ENCODE measurements at regions not wholly inside any gene's neighbourhood (a gene's known extent, or its start where the extent isn't known, plus 50 kb on each side); places are given as distances from the start of the nearest gene placed in this dataset.

DNA sequence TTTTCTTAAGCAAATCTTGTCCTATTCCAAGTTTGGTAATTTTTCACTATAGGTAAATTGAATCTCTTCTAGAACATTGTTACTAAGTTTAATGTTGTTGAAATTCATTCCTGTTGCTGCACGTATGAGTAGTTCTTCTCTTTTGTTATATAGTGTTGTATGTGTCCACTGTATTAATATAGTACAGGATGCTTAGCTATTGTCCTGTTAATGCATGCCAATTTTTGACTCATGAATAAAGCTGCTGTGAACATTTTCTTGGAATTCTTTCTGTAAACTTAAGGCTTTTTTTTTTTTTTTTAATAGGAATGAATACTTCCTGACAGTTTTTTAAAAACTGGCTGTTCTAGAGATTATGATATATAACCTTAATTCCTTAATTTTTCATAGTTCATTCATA lies 326.9 kb downstream of the SLC4A3 start:
- H3K27ac ChIP-seq (ENCODE audit: low read depth, low read length): no peak overlapping the region
- no peaks in the 10 kb centered on the region for H3K36me3 ChIP-seq (ENCODE audit: control insufficient read depth in 5 of 5, insufficient read depth in 5 of 5, low read length in 5 of 5)
- no peaks in the 10 kb centered on the region for H3K27me3 ChIP-seq (ENCODE audit: control insufficient read depth in 5 of 5, insufficient read depth in 4 of 5, low read length in 5 of 5)
- H3K9ac ChIP-seq (ENCODE audit: low read length in 5 of 5): no peak overlapping the region
- no peaks in the 10 kb centered on the region for H3K4me1 ChIP-seq (ENCODE audit: control insufficient read depth in 5 of 5, insufficient read depth in 5 of 5, low read length in 5 of 5)
- H3K4me3 ChIP-seq (ENCODE audit: low read depth in 1 of 5, low read length in 5 of 5): no peak overlapping the region
- H3K9me3 ChIP-seq (ENCODE audit: control insufficient read depth in 5 of 5, low read length in 5 of 5): peaks cover 2 to 17% (median 10%) of the 10 kb centered on the region in 5 donors

DNA sequence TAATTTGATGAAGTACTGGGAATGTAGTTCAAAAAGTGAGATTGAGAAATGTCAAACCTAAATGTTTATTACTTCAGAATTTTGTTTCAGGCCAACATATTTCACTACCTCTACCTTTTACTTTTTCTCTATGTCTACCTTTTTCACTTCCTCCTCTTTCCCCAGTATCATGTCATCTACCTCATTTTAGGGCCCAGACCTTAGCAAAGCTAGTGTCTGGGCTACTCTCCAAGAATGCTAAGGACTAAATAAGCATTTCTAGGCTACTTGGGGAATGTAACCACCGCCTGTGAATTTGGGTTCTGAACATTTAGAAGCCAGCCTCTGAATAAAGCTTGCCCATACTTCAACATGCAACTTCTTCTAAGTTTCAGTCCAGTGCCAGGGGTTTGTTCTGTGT lies 330.4 kb downstream of the SLC4A3 start:
- H3K27me3 ChIP-seq (ENCODE audit: control insufficient read depth in 5 of 5, insufficient read depth in 4 of 5, low read length in 5 of 5): no peaks in the 10 kb centered on the region
- no peaks in the 10 kb centered on the region for H3K4me1 ChIP-seq (ENCODE audit: control insufficient read depth in 5 of 5, insufficient read depth in 5 of 5, low read length in 5 of 5)
- H3K9ac ChIP-seq (ENCODE audit: low read length in 5 of 5): no peak overlapping the region
- H3K27ac ChIP-seq (ENCODE audit: low read depth, low read length): no peak overlapping the region
- H3K9me3 ChIP-seq (ENCODE audit: control insufficient read depth in 5 of 5, low read length in 5 of 5): peaks cover 2 to 17% (median 10%) of the 10 kb centered on the region in 5 donors
- no peaks in the 10 kb centered on the region for H3K36me3 ChIP-seq (ENCODE audit: control insufficient read depth in 5 of 5, insufficient read depth in 5 of 5, low read length in 5 of 5)
- H3K4me3 ChIP-seq (ENCODE audit: low read depth in 1 of 5, low read length in 5 of 5): no peak overlapping the region

GRCh38 chr2:219958941-219959340 lies 331.5 kb downstream of the SLC4A3 start:
- peaks cover 2 to 17% (median 10%) of the 10 kb centered on the region in 5 donors for H3K9me3 ChIP-seq (ENCODE audit: control insufficient read depth in 5 of 5, low read length in 5 of 5)
- no peaks in the 10 kb centered on the region for H3K36me3 ChIP-seq (ENCODE audit: control insufficient read depth in 5 of 5, insufficient read depth in 5 of 5, low read length in 5 of 5)
- H3K27me3 ChIP-seq (ENCODE audit: control insufficient read depth in 5 of 5, insufficient read depth in 4 of 5, low read length in 5 of 5): no peaks in the 10 kb centered on the region
- H3K27ac ChIP-seq (ENCODE audit: low read depth, low read length): no peak overlapping the region
- no peak overlapping the region for H3K9ac ChIP-seq (ENCODE audit: low read length in 5 of 5)
- no peak overlapping the region for H3K4me3 ChIP-seq (ENCODE audit: low read depth in 1 of 5, low read length in 5 of 5)
- no peaks in the 10 kb centered on the region for H3K4me1 ChIP-seq (ENCODE audit: control insufficient read depth in 5 of 5, insufficient read depth in 5 of 5, low read length in 5 of 5)

- H3K4me1 ChIP-seq (ENCODE audit: control insufficient read depth in 5 of 5, insufficient read depth in 5 of 5, low read length in 5 of 5): no peaks in the 10 kb centered on the region
- peaks cover 2 to 17% (median 10%) of the 10 kb centered on the region in 5 donors for H3K9me3 ChIP-seq (ENCODE audit: control insufficient read depth in 5 of 5, low read length in 5 of 5)
- H3K27me3 ChIP-seq (ENCODE audit: control insufficient read depth in 5 of 5, insufficient read depth in 4 of 5, low read length in 5 of 5): no peaks in the 10 kb centered on the region
- H3K36me3 ChIP-seq (ENCODE audit: control insufficient read depth in 5 of 5, insufficient read depth in 5 of 5, low read length in 5 of 5): no peaks in the 10 kb centered on the region
- H3K27ac ChIP-seq (ENCODE audit: low read depth, low read length): no peak overlapping the region
- no peak overlapping the region for H3K4me3 ChIP-seq (ENCODE audit: low read depth in 1 of 5, low read length in 5 of 5)
- H3K9ac ChIP-seq (ENCODE audit: low read length in 5 of 5): no peak overlapping the region
These were observed 332.0 kb downstream of the SLC4A3 start for GRCh38 chr2:219959471-219959870.

DNA sequence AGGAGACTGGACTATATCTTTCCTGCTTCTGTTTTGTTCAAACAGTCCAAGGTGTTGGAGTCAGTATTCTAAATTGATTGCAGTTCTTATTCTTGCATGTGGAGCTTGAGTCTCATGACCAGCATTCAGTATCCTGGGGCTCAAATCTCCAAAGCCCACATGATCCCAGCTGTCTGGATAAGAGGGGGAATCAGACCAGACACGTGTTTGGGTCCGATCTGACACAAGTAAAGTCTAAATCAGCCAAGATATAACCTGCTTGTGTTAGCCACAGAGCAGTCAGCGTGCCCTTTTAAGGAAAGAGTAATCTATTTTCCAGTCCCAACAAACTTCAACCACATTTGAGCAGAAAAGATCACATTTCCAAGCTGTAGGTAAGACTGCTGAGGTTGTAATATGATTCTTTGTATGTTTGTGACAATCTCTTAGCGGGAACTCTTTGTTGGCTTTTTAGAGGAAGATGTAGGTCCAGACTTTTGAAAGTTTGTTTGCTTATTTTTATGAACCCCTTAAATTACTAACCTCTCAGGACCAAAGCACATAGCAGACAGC lies 334.6 kb downstream of the SLC4A3 start:
- Histone ChIP-seq H3K9ac (ENCODE audit: low read length in 5 of 5) (no peak overlapping the region), H3K27ac (ENCODE audit: low read depth, low read length) (no peak overlapping the region), H3K9me3 (ENCODE audit: control insufficient read depth in 5 of 5, low read length in 5 of 5) (peaks cover 0 to 8% (median 4%) of the 10 kb centered on the region in 5 donors), H3K36me3 (ENCODE audit: control insufficient read depth in 5 of 5, insufficient read depth in 5 of 5, low read length in 5 of 5) (no peaks in the 10 kb centered on the region), H3K27me3 (ENCODE audit: control insufficient read depth in 5 of 5, insufficient read depth in 4 of 5, low read length in 5 of 5) (no peaks in the 10 kb centered on the region), H3K4me3 (ENCODE audit: low read depth in 1 of 5, low read length in 5 of 5) (no peak overlapping the region), H3K4me1 (ENCODE audit: control insufficient read depth in 5 of 5, insufficient read depth in 5 of 5, low read length in 5 of 5) (no peaks in the 10 kb centered on the region)

DNA sequence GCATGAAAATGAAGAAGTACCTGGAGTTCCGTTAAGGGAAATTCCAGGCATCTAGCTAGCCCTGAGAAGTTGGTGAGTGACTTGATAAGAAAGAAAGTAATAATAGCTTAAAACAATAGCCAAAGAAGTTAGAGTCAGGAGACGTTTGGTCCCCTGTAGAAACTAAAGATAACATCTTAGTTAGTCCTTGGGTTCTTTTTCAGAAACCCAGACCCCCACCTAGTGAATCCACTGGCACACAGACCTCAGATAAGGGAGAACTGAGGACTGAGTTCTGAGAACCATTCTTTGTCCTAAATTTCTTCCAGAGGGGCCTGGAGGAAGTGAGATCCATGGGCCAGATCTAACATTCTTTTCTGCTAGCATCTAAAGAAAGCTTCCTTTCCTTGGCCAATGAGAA lies 335.4 kb downstream of the SLC4A3 start:
- no peaks in the 10 kb centered on the region for H3K4me1 ChIP-seq (ENCODE audit: control insufficient read depth in 5 of 5, insufficient read depth in 5 of 5, low read length in 5 of 5)
- H3K27me3 ChIP-seq (ENCODE audit: control insufficient read depth in 5 of 5, insufficient read depth in 4 of 5, low read length in 5 of 5): no peaks in the 10 kb centered on the region
- H3K27ac ChIP-seq (ENCODE audit: low read depth, low read length): no peak overlapping the region
- H3K9me3 ChIP-seq (ENCODE audit: control insufficient read depth in 5 of 5, low read length in 5 of 5): peaks cover 0 to 3% (median 0%) of the 10 kb centered on the region in 5 donors
- no peak overlapping the region for H3K9ac ChIP-seq (ENCODE audit: low read length in 5 of 5)
- H3K36me3 ChIP-seq (ENCODE audit: control insufficient read depth in 5 of 5, insufficient read depth in 5 of 5, low read length in 5 of 5): no peaks in the 10 kb centered on the region
- no peak overlapping the region for H3K4me3 ChIP-seq (ENCODE audit: low read depth in 1 of 5, low read length in 5 of 5)

GRCh38 chr2:219965287-219966194 lies 338.1 kb downstream of the SLC4A3 start:
- H3K27ac ChIP-seq (ENCODE audit: low read depth, low read length): no peak overlapping the region
- H3K4me3 ChIP-seq (ENCODE audit: low read depth in 1 of 5, low read length in 5 of 5): no peak overlapping the region
- H3K27me3 ChIP-seq (ENCODE audit: control insufficient read depth in 5 of 5, insufficient read depth in 4 of 5, low read length in 5 of 5): no peaks in the 10 kb centered on the region
- H3K9ac ChIP-seq (ENCODE audit: low read length in 5 of 5): no peak overlapping the region
- H3K36me3 ChIP-seq (ENCODE audit: control insufficient read depth in 5 of 5, insufficient read depth in 5 of 5, low read length in 5 of 5): no peaks in the 10 kb centered on the region
- H3K9me3 ChIP-seq (ENCODE audit: control insufficient read depth in 5 of 5, low read length in 5 of 5): no peaks in the 10 kb centered on the region
- no peaks in the 10 kb centered on the region for H3K4me1 ChIP-seq (ENCODE audit: control insufficient read depth in 5 of 5, insufficient read depth in 5 of 5, low read length in 5 of 5)

DNA sequence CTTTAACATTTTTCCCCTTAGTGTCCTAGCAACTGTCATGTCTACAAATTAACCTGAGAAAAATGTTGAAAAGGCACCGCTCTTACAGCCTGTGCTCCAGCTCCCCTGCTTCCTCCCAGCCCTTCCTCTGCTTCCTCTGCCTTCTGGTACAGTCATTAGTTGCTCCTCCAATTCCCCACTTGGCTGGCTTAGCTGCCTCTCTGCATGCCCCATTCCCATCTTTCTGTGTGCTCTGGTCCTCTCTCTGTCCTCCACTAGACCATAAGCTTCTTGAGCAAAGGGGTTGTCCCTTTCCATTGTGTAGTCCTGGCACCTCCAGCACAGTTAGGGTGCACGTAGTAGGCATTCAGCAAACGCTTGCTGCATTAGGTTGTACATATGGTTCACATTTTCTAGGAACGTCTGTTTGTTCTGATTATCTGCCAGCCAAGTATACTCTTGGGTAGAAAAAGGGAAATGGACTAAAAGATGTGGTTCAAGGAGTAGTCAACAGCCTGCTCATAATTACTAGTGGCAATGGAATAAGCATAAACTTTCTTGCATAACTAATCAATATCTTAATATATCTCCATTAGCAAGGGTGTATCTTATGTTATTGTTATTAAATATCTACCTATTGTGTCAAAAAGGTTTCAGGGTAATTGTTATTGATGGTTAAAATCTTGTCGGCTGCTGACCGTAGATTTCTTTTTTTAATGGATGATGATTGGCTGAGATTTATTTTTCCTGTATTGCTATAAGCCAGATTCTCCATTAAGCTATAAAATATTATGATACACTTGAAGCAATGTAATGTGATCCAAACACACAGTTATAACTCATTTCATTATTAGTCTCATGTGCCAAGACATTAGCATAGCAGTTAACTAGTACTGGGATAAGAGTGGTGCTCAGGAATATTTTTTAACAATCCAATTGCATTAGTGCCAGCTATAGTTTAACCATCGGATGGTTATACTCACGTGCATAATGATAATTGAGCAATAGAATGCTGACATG lies 340.1 kb downstream of the SLC4A3 start:
- Histone ChIP-seq H3K27me3 (ENCODE audit: control insufficient read depth in 5 of 5, insufficient read depth in 4 of 5, low read length in 5 of 5) (no peaks in the 10 kb centered on the region), H3K4me1 (ENCODE audit: control insufficient read depth in 5 of 5, insufficient read depth in 5 of 5, low read length in 5 of 5) (no peaks in the 10 kb centered on the region), H3K4me3 (ENCODE audit: low read depth in 1 of 5, low read length in 5 of 5) (no peak overlapping the region), H3K27ac (ENCODE audit: low read depth, low read length) (no peak overlapping the region), H3K9ac (ENCODE audit: low read length in 5 of 5) (no peak overlapping the region), H3K9me3 (ENCODE audit: control insufficient read depth in 5 of 5, low read length in 5 of 5) (no peaks in the 10 kb centered on the region), H3K36me3 (ENCODE audit: control insufficient read depth in 5 of 5, insufficient read depth in 5 of 5, low read length in 5 of 5) (no peaks in the 10 kb centered on the region)

DNA sequence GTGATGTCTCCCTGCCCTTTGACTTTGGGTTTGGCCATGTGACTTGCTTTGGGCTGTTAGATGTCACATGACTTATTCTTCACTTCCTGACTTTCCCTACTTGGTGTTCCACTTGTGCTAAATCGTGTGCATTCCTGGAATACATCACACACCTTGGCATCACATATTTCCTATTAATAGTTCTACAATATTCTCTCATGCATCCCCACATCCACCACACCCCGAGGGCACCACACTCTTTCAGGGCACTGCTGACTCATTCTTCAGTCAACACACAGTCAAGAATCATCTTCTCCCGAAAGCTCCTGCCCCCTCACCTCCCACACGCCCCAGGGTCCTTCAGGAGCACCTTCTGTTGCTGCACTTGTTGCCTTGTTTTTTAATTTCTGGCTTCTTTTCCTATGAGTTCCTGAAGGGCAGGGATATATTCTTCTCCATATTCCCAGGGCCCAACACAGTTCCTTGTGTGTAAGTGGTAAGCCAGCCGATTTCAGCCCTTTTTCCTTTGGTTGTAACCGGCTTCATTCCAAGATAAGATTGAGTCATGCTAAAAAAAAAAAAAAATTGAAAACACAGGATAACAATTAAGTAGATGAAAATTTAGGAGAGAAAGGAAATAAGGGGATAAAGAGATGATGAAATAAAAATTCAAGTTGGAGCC lies 341.4 kb downstream of the SLC4A3 start:
- Histone ChIP-seq H3K27me3 (ENCODE audit: control insufficient read depth in 5 of 5, insufficient read depth in 4 of 5, low read length in 5 of 5) (no peaks in the 10 kb centered on the region), H3K4me3 (ENCODE audit: low read depth in 1 of 5, low read length in 5 of 5) (no peak overlapping the region), H3K9ac (ENCODE audit: low read length in 5 of 5) (no peak overlapping the region), H3K36me3 (ENCODE audit: control insufficient read depth in 5 of 5, insufficient read depth in 5 of 5, low read length in 5 of 5) (no peaks in the 10 kb centered on the region), H3K4me1 (ENCODE audit: control insufficient read depth in 5 of 5, insufficient read depth in 5 of 5, low read length in 5 of 5) (no peaks in the 10 kb centered on the region), H3K27ac (ENCODE audit: low read depth, low read length) (no peak overlapping the region), H3K9me3 (ENCODE audit: control insufficient read depth in 5 of 5, low read length in 5 of 5) (no peaks in the 10 kb centered on the region)

Measured in subcutaneous abdominal adipose tissue (tissue), 5 donors.